CD4-positive, alpha-beta memory T cell (primary cell): ENCODE measurements at regions not wholly inside any gene's neighbourhood (a gene's known extent, or its start where the extent isn't known, plus 50 kb on each side); places are given as distances from the start of the nearest gene placed in this dataset.
A peak's percentile ranks its signal among the peaks of the same experiment; 100 is the strongest.

Experiments used
- CTCF ChIA-PET: fragments of 350-600 bp; sonication (Branson Sonifier 250); formaldehyde crosslinking; loops from one replicate; lab custom pipeline; 2021; ENCODE audit warnings: inconsistent platforms; ENCODE audit not compliant: partially characterized antibody; lab: Charles Lee
- POLR2A ChIA-PET: fragments of 350-600 bp; sonication (Branson Sonifier 250); formaldehyde crosslinking; loops from one replicate; lab custom pipeline; 2021; ENCODE audit not compliant: partially characterized antibody; lab: Charles Lee
- DNase-seq, 5 donors: peaks; one replicate each; pipeline versions ENCODE4 v3.0.0 to v3.0.0-alpha.2; 2020 to 2022; ENCODE audit warnings: mixed read lengths in 1 of 5
- H3K27ac ChIP-seq: one replicate; pipeline ENCODE4 v1.7.0; 2013; ENCODE audit warnings: low read depth, low read length
- H3K27me3 ChIP-seq: 2 replicates; pipeline ENCODE4 v1.7.0; 2013; ENCODE audit warnings: mild to moderate bottlenecking, low read length, moderate library complexity; ENCODE audit not compliant: insufficient read depth
- H3K36me3 ChIP-seq: 2 replicates; pipeline ENCODE4 v1.7.0; 2013; ENCODE audit warnings: mild to moderate bottlenecking, low read length, moderate library complexity; ENCODE audit not compliant: insufficient read depth
- H3K4me1 ChIP-seq: 2 replicates; pipeline ENCODE4 v1.7.0; 2013; ENCODE audit warnings: mild to moderate bottlenecking, low read length, moderate library complexity; ENCODE audit not compliant: insufficient read depth
- H3K4me3 ChIP-seq, 2 donors: one replicate each; pipeline ENCODE4 v1.7.0; 2013; ENCODE audit warnings: low read length in 2 of 2, mild to moderate bottlenecking in 1 of 2
- H3K9me3 ChIP-seq, 2 donors: one replicate each; pipeline ENCODE4 v1.7.0; 2013; ENCODE audit warnings: low read length in 2 of 2, control low read depth in 1 of 2; ENCODE audit not compliant: control insufficient read depth in 1 of 2
- H3K27ac Mint-ChIP-seq, 7 donors: one replicate each; pipeline ENCODE4 v1.8.0; 2020 to 2021; ENCODE audit warnings: mixed read lengths in 7 of 7, mild to moderate bottlenecking in 6 of 7, inconsistent platforms in 3 of 7, moderate library complexity in 3 of 7
- H3K27me3 Mint-ChIP-seq, 2 donors: one replicate each; pipeline ENCODE4 v1.8.0; 2020 to 2021; ENCODE audit warnings: mixed read lengths in 2 of 2
- H3K36me3 Mint-ChIP-seq, 2 donors: one replicate each; pipeline ENCODE4 v1.8.0; 2020 to 2021; ENCODE audit warnings: mixed read lengths in 2 of 2, inconsistent platforms in 1 of 2, mild to moderate bottlenecking in 1 of 2
- H3K4me1 Mint-ChIP-seq, 4 donors: one replicate each; pipeline ENCODE4 v1.8.0; 2020 to 2021; ENCODE audit warnings: mixed read lengths in 4 of 4, mild to moderate bottlenecking in 1 of 4
- H3K4me3 Mint-ChIP-seq, 8 donors: one replicate each; pipeline ENCODE4 v1.8.0; 2020 to 2021; ENCODE audit warnings: mixed read lengths in 8 of 8, mild to moderate bottlenecking in 7 of 8, moderate library complexity in 6 of 8, inconsistent platforms in 3 of 8
- H3K9me3 Mint-ChIP-seq, 8 donors: one replicate each; pipeline ENCODE4 v1.8.0; 2020 to 2021; ENCODE audit warnings: mixed read lengths in 8 of 8, mild to moderate bottlenecking in 5 of 8, inconsistent platforms in 3 of 8, moderate library complexity in 1 of 8
- intact Hi-C: fragments of 100-400 bp; cut with micrococcal nuclease; formaldehyde crosslinking; loops from one replicate; pipeline ENCODE4 v1.15.1; 2023

DNA sequence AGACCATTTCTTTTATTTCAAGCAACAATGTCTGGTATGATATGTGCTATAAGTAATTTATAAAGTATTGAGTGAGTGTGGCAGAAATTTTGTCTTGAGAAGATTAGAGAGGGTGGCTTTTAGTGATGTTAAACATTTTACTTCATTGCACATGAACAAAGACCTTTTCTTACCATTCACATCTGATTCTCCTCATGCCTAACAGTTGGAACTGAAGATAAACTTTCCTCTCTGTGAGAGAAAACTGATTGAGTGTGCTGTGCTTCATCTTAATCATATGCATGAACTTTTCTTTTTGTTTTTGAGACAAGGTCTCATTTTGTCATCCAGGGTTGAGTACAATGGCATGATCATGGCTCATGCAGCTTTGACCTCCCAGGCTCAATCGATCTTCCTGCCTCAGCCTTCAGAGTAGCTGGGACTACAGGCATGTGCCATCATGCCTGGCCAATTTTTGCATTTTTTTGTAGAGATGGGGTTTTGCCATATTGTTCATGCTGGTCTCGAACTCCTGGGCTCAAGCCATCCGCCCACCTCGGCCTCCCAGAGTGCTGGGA lies 377.7 kb upstream of the GOLIM4 start:
- POLR2A ChIA-PET, result no interaction called here
- CTCF ChIA-PET, result no interaction called here
- no peaks in the 10 kb centered on the region for H3K36me3 Mint-ChIP-seq

DNA sequence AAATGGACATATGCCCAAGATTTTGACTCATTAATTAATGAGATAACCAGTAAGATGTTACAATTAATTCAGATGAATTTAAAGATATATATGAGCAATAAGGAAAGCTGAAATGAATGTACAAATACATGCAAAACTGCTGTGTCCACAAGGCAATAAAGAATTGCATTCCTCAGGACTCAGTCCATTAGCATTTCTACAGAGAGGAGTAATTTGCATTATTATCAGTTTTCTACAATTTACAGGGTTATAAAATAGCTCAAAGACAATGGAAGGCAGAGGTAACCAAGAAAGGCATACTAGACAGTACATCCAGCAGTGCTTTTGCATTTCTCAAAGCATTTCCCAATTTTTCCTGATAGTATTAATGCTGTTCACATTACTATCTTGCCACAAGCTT lies 377.1 kb upstream of the GOLIM4 start:
- Mint-ChIP-seq H3K9me3 (peaks cover 0 to 5% (median 0%) of the 10 kb centered on the region in 8 donors), H3K4me1 (no peaks in the 10 kb centered on the region), H3K27me3 (no peaks in the 10 kb centered on the region), H3K27ac (no peak overlapping the region), H3K36me3 (no peaks in the 10 kb centered on the region), H3K4me3 (no peak overlapping the region)
- Histone ChIP-seq H3K36me3 (no peaks in the 10 kb centered on the region), H3K4me1 (no peaks in the 10 kb centered on the region), H3K9me3 (no peaks in the 10 kb centered on the region), H3K4me3 (no peak overlapping the region), H3K27me3 (no peaks in the 10 kb centered on the region), H3K27ac (no peak overlapping the region)
- ChIA-PET POLR2A (no interaction called here), CTCF (no interaction called here)
- DNase-seq, result no peak
- intact Hi-C loops, result no loop called here

More for the DNA sequence above, 377.7 kb upstream of the GOLIM4 start:
- no peak overlapping the region for H3K4me3 ChIP-seq
- H3K4me1 ChIP-seq, result no peaks in the 10 kb centered on the region
- H3K27ac ChIP-seq, result no peak overlapping the region
- no peaks in the 10 kb centered on the region for H3K27me3 ChIP-seq
- intact Hi-C loops, result no loop called here
- H3K9me3 ChIP-seq, result no peaks in the 10 kb centered on the region
- peaks cover 0 to 5% (median 0%) of the 10 kb centered on the region in 8 donors for H3K9me3 Mint-ChIP-seq
- no peaks in the 10 kb centered on the region for H3K27me3 Mint-ChIP-seq
- H3K4me3 Mint-ChIP-seq, result no peak overlapping the region
- H3K27ac Mint-ChIP-seq, result no peak overlapping the region
- no peak for DNase-seq
- H3K4me1 Mint-ChIP-seq, result no peaks in the 10 kb centered on the region
- H3K36me3 ChIP-seq, result no peaks in the 10 kb centered on the region

DNA sequence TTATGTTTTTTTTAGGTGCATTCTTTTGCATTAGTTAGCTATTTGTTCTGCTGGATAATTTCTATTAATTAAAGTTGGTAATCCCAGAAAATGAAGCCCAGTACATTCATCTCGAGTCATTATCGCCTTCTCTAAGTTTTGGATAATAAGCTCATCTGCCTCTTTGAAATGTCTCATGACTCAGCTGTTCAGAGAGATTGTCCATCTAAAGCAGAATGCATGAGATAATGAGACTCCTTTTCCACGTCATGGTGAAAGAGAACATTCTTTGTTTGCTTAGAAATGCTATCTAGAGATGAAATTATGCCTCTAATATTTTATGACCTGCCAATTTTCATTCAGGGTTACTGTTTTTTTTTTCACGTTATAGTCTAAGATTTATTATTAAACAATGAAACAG lies 374.7 kb upstream of the GOLIM4 start:
- Mint-ChIP-seq H3K36me3 (no peaks in the 10 kb centered on the region), H3K4me3 (no peak overlapping the region), H3K9me3 (peaks cover 0 to 5% (median 0%) of the 10 kb centered on the region in 8 donors), H3K4me1 (no peaks in the 10 kb centered on the region), H3K27ac (no peak overlapping the region), H3K27me3 (no peaks in the 10 kb centered on the region)
- ChIA-PET CTCF (no interaction called here), POLR2A (no interaction called here)
- DNase-seq, result no peak
- Histone ChIP-seq H3K9me3 (no peaks in the 10 kb centered on the region), H3K27me3 (no peaks in the 10 kb centered on the region), H3K36me3 (no peaks in the 10 kb centered on the region), H3K27ac (no peak overlapping the region), H3K4me1 (no peaks in the 10 kb centered on the region), H3K4me3 (no peak overlapping the region)
- intact Hi-C loops, result no loop called here

- Mint-ChIP-seq H3K4me1 (no peaks in the 10 kb centered on the region), H3K36me3 (no peaks in the 10 kb centered on the region), H3K9me3 (peaks cover 0 to 5% (median 1%) of the 10 kb centered on the region in 8 donors), H3K4me3 (no peak overlapping the region), H3K27me3 (no peaks in the 10 kb centered on the region), H3K27ac (no peak overlapping the region)
- H3K27me3 ChIP-seq, result no peaks in the 10 kb centered on the region
- H3K9me3 ChIP-seq, result no peaks in the 10 kb centered on the region
- ChIA-PET POLR2A (no interaction called here), CTCF (no interaction called here)
- no peak overlapping the region for H3K4me3 ChIP-seq
- DNase-seq, result no peak
- intact Hi-C loops, result no loop called here
- H3K4me1 ChIP-seq, result no peaks in the 10 kb centered on the region
- H3K27ac ChIP-seq, result no peak overlapping the region
- H3K36me3 ChIP-seq, result no peaks in the 10 kb centered on the region
These were observed 373.7 kb upstream of the GOLIM4 start for GRCh38 chr3:168469436-168469835.

- Mint-ChIP-seq H3K27ac (no peak overlapping the region), H3K36me3 (no peaks in the 10 kb centered on the region), H3K27me3 (no peaks in the 10 kb centered on the region), H3K4me3 (no peak overlapping the region), H3K9me3 (peaks cover 0 to 19% (median 7%) of the 10 kb centered on the region in 8 donors), H3K4me1 (no peaks in the 10 kb centered on the region)
- ChIA-PET CTCF (no interaction called here), POLR2A (no interaction called here)
- Histone ChIP-seq H3K4me1 (no peaks in the 10 kb centered on the region), H3K9me3 (no peaks in the 10 kb centered on the region), H3K27me3 (no peaks in the 10 kb centered on the region), H3K4me3 (no peak overlapping the region), H3K36me3 (no peaks in the 10 kb centered on the region), H3K27ac (no peak overlapping the region)
- DNase-seq, result no peak
- intact Hi-C loops, result no loop called here
These were observed 371.5 kb upstream of the GOLIM4 start for GRCh38 chr3:168467115-168467714.

DNA sequence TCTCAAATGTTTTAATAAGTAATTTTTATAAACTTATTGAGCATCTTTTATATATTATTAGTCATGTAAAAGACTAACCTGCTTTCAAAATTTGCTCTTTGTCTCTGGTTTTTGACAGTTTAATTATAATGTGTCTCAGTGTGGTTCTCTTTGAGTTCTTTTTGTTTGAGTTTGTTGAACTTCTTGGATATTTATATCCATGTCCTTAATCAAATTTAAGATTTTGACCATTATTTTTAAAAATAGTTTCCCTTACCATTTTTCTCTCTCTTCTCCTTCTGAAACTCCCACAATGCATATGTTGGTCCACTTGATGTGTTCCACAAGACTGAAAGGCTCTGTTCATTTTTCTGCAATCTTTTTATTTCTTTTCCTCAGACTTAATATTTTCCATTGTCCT lies 366.1 kb upstream of the GOLIM4 start:
- H3K27me3 ChIP-seq, result no peaks in the 10 kb centered on the region
- H3K9me3 ChIP-seq, result no peaks in the 10 kb centered on the region
- no peak overlapping the region for H3K4me3 Mint-ChIP-seq
- H3K4me3 ChIP-seq, result no peak overlapping the region
- intact Hi-C loops, result no loop called here
- ChIA-PET CTCF (no interaction called here), POLR2A (no interaction called here)
- H3K4me1 Mint-ChIP-seq, result no peaks in the 10 kb centered on the region
- H3K36me3 ChIP-seq, result no peaks in the 10 kb centered on the region
- H3K27ac Mint-ChIP-seq, result peak overlapping the region in 1 of 7 donors; percentile 35
- H3K27me3 Mint-ChIP-seq, result no peaks in the 10 kb centered on the region
- no peak overlapping the region for H3K27ac ChIP-seq
- peaks cover 0 to 26% (median 9%) of the 10 kb centered on the region in 8 donors for H3K9me3 Mint-ChIP-seq
- no peaks in the 10 kb centered on the region for H3K4me1 ChIP-seq
- no peak for DNase-seq
- no peaks in the 10 kb centered on the region for H3K36me3 Mint-ChIP-seq

DNA sequence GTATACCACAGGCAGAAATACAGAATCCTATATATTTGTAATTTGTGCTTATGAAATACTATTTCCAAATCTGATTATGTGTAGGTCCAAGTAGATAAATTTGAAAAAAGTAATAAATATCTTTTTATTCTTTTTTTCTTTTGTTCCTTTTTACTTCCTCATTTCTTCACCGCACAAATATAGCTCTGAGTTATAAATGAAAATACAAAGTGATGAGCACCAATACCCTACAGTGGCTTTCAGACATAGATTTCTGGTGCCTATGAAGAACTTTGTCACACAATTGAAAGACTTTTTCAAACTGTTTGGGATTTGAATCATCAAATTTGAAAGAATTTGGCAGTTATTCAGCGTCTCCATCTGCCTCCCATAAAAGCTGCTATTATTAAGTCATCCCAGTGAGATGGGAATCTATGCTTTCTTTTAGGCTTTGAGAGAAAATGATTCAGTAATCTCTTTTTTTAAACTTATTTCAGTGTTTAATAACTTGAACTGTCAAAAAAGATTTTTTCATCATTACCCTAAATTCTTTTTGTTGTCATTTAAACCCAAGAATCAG lies 363.6 kb upstream of the GOLIM4 start:
- no peak overlapping the region for H3K27ac Mint-ChIP-seq
- ChIA-PET POLR2A (interaction anchor here (0.6 kb wide), 1 partner anchor 288 kb away, joined by 3 read pairs; no protein-coding TSS in a partner anchor), CTCF (no interaction called here)
- no peaks in the 10 kb centered on the region for H3K27me3 Mint-ChIP-seq
- Histone ChIP-seq H3K9me3 (no peaks in the 10 kb centered on the region), H3K4me3 (no peak overlapping the region), H3K4me1 (no peaks in the 10 kb centered on the region), H3K27ac (no peak overlapping the region), H3K36me3 (no peaks in the 10 kb centered on the region), H3K27me3 (no peaks in the 10 kb centered on the region)
- intact Hi-C loops, result no loop called here
- H3K9me3 Mint-ChIP-seq, result peaks cover 0 to 23% (median 8%) of the 10 kb centered on the region in 8 donors
- no peaks in the 10 kb centered on the region for H3K4me1 Mint-ChIP-seq
- no peaks in the 10 kb centered on the region for H3K36me3 Mint-ChIP-seq
- no peak for DNase-seq
- H3K4me3 Mint-ChIP-seq, result no peak overlapping the region
